CD4-positive, alpha-beta T cell treated with Interleukin-17A for 1 hour (primary cell): ENCODE measurements at regions not wholly inside any gene's neighbourhood (a gene's known extent, or its start where the extent isn't known, plus 50 kb on each side); places are given as distances from the start of the nearest gene placed in this dataset.

Experiments used
- DNase-seq: peaks from one replicate; pipeline ENCODE4 v3.0.0-alpha.2; 2020

DNA sequence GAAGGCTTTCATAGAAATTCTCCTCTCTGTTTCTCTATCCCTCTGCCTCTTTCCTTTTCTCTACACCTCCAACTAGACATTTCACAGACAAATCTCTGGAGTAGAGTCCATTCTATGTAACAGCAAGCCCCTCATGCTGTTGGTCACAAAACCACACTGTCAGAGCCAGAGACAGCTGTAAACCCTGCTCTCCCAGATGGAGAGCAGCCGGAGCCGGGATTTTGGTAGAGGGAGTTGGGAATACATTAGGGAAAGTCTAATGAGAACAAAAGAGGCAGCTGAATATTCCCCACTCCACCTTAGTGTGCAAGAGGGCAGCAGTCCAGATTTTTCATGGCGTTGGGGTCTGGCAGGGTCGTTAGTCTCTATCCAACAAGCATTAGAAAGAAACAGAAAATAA, 68.3 kb upstream of the EDN1 start:
- DNase-seq = no peak

DNA sequence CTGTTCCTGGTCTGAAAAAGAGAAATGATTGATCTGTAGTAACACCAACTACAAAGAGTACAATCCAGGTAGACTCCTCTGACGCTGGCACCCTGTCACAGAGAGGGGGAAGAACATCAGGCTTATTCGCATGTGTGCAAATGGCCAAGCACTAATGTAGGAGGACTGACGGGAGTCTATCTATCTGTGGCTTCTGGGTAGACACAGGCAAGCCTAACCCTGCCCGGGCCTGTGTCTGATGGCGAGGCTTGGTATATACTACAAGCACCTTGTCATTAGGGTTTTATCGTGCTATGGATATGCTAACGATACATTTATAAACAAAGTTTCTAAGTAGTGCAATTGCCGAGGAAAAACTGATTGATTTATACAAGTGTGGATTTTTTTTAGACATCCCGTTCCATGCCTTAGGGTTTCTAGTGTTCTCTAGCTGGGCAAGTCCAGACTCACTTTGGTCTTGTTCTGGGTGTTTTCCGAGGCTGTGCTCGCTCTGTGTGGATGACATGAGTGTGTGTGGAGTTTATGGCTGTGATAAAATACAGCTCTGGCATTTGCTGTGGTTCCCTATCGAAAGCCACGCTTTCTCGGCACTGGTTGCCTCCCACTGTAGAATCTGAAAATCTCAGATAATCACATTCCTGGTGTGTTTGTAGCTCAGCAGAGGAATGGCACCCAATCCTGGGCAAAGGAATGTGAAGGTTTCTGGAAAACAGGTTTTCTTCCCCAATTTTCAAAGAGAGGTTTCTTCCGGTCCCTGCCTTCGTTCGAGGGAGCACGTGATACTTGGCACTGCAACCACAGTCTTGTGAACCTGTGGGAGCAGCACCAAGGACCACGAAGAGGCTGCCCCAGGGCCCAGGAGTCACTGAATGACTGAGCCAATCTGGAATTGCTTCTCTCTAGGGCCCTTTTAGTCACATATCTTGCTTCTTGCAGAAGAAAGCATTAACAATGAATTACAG, 67.5 kb upstream of the EDN1 start:
- no peak for DNase-seq

DNA sequence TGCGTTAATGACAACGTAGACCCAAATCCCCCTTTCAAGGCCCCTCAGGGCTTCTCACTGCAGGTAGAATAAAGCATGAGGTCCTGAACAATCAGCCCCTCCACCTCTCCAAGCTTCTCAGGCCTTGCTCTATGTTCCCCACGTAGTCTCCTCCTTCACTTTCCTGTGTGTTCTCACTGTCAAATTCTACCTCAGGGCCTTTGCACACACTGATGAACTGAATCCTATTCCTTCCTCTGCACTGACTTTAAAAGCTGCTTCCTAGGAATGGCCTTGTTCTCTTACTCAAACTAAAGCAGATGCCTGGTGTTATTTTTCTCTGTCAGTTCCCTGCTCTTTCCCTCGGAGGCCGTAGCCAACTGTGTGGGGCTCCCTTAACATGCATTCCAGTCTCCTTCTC, 66.8 kb upstream of the EDN1 start:
- DNase-seq = no peak

DNA sequence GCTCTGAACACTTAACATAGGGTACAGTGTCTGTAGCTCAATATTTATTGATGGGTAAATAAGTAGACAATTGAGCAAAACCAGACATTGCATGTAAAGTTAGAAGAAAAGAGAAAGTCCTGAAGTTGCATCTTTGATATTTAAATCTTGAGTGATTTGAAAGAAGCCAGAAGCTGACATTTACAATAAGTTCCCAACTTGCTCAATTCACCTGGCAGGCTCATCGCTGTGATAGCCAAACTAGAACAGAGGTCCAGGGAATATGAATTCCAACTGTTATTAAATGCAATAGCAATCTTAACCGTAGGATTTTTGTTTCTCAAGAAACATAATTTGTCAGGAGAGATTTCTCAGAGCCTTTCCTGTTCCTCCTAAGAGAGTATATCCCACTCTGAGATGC, 65.9 kb upstream of the EDN1 start:
- DNase-seq = no peak

DNA sequence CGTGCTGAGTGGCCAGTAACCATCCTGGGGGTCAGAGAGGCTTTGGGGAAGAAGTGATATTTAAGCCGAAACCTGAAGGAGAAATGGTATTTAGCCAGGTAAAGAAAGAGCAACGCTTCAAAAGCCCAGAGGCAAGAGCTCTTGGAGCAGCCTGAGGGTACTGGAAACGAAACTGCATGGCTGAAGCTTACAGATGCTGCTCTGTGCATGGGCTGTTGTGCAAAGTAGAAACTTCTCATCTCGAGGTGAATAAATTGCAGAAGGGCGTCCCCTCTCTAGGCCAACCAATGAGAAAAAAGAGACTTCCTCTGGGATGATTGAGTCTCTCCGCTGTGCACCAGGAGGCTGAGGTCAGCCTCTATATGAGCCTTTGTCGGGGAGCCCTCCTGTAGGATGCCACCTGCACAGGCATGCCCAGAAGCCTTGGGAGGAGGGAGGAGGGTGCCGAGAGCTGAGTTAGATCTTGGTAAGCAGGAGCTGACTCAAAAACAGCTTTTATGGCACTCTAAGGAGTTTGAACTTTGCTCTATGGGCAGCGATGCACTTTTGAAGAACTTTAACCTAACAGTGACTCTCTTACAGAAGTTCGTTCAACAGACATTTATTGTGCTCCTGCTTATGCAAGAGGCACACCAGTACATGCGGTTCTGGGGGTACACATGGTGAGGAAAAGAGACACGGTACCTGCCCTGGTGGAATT, 61.6 kb upstream of the EDN1 start:
- DNase-seq = no peak

DNA sequence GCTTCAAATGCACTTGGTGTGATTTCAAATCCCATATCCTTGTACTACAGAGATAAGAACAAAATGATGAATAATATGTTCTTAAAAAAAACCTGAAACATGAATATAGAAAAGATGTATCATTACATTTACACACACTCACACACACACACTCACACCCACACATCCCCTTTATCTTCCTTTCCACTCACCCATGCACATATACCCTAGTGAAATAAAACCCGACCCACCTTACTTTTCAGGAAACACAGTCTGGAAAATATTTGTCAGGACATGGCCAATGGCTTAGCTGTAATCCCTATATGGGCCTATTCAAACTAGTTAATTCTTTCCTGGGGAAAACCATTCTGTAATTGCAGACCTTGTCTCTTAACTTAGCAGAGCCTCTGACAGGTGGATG, 60.8 kb upstream of the EDN1 start:
- no peak for DNase-seq

DNA sequence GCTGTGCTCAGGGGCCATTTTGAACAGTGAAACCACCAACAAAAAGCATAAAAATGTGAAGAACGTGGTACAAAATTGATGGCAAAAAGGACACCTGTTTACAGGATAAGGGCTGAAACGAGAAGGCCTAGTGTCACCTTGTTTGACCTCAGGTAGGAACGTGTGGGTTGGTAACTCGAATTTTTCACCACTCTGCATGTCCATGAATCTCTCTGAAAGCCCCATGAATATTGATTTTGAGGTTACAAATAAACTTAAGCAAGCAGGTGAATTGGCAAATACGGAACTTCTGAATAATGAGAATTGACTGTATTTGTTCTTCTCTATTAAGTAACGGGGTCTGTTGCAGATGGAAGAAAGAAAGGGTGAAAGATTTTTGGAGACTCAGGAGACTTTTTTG, 59.6 kb upstream of the EDN1 start:
- DNase-seq = no peak

DNA sequence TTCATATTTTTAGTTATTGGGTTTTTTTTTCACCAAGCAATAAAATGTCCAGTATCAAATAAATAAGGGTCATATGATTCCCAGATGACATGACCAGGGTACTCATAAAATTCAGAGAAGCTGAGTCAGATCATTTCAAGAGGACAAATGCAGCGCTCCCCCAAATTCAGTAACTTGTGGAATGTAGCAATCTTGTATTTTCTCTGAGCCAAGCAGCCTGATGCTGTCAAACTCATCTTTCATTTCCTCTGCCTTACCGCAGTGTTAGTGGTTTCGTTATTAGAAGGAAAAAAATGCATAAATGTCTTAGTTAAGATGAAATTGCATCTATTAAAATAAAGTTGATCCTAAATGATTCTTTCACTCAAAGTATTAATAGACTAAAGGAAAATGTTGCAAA, 57.8 kb upstream of the EDN1 start:
- DNase-seq = peak; percentile 22

DNA sequence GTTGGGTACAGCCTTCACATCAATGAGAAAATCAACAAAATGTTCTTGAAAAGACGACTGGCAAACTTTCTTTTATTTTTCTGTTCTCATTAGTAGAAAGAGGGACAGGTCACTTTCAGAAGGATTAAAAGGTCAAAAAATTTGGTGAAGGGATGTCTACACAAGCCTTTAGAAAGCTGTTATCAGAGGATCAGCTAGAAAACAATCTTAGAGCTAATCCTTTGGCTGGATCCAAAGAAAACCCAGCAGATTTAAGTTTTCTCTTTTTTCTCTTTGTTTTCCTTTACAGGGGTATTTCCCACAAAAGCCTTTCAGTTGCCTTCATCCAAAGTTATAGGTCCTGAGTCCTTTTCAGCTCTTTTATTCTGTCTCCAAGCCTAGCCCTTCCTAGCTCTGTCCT, 57.3 kb upstream of the EDN1 start:
- DNase-seq = no peak

DNA sequence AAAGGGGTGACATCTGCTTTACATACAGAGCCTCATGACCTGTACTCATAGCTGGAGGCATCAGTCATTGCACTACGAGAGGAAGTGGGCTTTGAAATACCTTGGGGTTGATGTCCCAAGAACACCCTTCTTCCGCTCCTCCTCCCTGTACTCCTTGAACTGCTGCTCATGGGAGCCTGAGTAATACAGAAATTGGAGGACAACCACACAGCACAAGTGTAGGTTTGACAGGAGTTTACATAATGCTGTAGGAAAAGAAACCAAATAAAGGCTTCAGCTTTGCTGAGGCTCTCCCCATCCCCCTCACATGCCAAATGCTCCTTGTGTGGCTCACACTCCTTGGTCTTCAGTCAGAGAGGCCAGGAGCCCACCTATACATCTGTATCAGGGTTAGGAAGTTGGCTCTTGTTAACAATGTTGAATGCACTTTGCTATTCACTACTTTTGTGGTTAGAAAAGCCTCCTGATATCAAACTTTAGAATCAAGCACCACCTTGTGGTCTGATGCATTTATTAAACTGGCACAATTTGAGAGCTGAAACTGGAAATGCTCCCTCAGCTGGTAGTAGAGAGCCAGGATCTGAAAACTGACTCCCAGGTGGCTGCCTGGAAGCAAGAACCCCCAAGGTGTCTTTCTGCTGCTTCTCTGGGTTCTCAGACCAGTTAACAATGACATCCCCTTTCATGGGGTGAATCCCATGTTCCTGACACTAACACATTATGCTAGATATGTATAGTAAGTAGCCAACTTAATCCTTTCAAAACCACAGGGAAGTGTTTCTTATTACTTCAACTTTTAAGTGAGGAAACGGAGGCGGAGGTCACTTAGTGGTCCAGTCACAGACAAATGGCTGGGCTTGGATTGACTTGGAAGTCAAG, 56.2 kb upstream of the EDN1 start:
- DNase-seq = peak; percentile 75

DNA sequence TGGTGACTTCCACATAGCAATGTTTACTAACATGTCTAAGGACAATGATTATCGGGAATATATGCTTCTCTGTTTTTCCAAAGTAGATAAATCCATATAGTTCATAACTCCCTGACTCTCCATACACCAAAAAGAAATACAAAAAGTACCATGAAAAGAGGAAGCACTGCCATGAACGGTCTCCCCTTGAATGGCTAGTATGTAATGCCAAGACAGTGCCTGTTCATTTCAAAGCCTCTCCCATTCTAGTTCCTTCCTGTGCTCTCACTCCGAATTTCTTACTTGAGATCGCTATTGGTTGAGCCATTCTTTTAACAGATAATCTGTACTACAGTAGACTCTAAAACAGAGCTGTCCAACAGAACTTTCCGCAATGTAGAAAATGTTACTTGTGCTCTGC, 54.8 kb upstream of the EDN1 start:
- DNase-seq = no peak

DNA sequence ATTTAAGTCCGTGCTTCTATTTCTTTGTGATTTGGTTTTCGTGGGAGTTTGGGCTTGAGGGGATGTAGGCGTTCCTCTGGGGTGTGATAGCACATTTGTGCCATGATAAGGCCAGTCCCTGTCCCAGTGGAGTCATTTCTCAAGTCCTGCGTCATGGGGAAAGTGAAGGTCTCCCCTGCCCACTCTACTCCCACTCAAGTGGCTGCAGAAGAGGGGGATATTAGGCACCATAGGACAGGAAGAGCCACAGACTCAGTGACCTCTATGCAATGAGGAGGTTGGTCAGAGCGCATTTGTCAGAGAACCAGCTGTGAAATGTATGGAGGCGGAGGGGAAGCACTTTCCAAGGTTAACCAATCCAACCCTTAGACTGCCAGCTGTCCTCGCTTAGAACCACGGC, 51.9 kb upstream of the EDN1 start:
- DNase-seq = no peak
